ENCODE measurements at regions not wholly inside any gene's neighbourhood (a gene's known extent, or its start where the extent isn't known, plus 50 kb on each side); places are given as distances from the start of the nearest gene placed in this dataset.

DNA sequence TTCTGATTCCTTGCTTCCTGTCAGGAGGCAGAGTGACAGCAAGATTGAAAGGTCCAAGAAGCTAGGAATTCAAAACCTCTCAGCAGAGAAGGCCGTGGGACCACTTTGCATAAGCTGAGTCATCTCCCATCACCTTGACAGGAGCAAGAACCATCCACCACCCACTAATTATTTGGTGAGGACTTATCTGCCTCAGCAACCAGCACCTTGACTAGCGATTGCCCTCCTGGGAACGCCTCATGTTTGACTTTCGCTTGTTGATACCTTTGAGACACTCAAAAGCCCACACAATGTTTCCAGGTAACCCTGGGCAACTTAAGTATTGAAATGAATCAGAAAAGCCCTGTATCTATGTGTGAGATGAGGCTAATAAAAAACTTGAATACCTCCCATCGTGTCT is 233.5 kb upstream of the GYPA start:
- TF ChIP-seq, protein P1, sequence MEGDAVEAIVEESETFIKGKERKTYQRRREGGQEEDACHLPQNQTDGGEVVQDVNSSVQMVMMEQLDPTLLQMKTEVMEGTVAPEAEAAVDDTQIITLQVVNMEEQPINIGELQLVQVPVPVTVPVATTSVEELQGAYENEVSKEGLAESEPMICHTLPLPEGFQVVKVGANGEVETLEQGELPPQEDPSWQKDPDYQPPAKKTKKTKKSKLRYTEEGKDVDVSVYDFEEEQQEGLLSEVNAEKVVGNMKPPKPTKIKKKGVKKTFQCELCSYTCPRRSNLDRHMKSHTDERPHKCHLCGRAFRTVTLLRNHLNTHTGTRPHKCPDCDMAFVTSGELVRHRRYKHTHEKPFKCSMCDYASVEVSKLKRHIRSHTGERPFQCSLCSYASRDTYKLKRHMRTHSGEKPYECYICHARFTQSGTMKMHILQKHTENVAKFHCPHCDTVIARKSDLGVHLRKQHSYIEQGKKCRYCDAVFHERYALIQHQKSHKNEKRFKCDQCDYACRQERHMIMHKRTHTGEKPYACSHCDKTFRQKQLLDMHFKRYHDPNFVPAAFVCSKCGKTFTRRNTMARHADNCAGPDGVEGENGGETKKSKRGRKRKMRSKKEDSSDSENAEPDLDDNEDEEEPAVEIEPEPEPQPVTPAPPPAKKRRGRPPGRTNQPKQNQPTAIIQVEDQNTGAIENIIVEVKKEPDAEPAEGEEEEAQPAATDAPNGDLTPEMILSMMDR (conservative IDR thresholded peaks at IDR 0.05; ENCODE audit: low read depth, low read length): no peak
- TF ChIP-seq MAZ (IDR thresholded peaks at IDR 0.05; ENCODE audit: borderline replicate concordance, low read depth, low read length) (no peak), MAFK (IDR thresholded peaks at IDR 0.05; ENCODE audit: low read depth, low read length) (no peak), POLR2A (IDR thresholded peaks at IDR 0.05; ENCODE audit: low read depth, low read length) (no peak), CEBPB (IDR thresholded peaks at IDR 0.05; ENCODE audit: low read depth, low read length) (no peak), BHLHE40 (IDR thresholded peaks at IDR 0.05; ENCODE audit: low read depth, low read length) (no peak), MXI1 (IDR thresholded peaks at IDR 0.05; ENCODE audit: borderline replicate concordance, low read depth, low read length) (no peak), RFX5 (IDR thresholded peaks at IDR 0.05; ENCODE audit: low read depth, low read length) (no peak), RAD21 (IDR thresholded peaks at IDR 0.05; ENCODE audit: low read length) (no peak), SMC3 (IDR thresholded peaks at IDR 0.05; ENCODE audit: low read depth, low read length) (no peak), RCOR1 (IDR thresholded peaks at IDR 0.05; ENCODE audit: insufficient replicate concordance, low read length) (no peak), NFE2L2 (IDR thresholded peaks at IDR 0.05; ENCODE audit: low read depth, low read length) (no peak)
- TF ChIP-seq, protein P2, sequence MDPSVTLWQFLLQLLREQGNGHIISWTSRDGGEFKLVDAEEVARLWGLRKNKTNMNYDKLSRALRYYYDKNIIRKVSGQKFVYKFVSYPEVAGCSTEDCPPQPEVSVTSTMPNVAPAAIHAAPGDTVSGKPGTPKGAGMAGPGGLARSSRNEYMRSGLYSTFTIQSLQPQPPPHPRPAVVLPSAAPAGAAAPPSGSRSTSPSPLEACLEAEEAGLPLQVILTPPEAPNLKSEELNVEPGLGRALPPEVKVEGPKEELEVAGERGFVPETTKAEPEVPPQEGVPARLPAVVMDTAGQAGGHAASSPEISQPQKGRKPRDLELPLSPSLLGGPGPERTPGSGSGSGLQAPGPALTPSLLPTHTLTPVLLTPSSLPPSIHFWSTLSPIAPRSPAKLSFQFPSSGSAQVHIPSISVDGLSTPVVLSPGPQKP (IDR thresholded peaks at IDR 0.05; ENCODE audit: borderline replicate concordance, low read depth, low read length): no peak
- TF ChIP-seq, protein P3, sequence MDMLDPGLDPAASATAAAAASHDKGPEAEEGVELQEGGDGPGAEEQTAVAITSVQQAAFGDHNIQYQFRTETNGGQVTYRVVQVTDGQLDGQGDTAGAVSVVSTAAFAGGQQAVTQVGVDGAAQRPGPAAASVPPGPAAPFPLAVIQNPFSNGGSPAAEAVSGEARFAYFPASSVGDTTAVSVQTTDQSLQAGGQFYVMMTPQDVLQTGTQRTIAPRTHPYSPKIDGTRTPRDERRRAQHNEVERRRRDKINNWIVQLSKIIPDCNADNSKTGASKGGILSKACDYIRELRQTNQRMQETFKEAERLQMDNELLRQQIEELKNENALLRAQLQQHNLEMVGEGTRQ (IDR thresholded peaks at IDR 0.05; ENCODE audit: low read depth, low read length): no peak
